ENCODE measurements at regions not wholly inside any gene's neighbourhood (a gene's known extent, or its start where the extent isn't known, plus 50 kb on each side); places are given as distances from the start of the nearest gene placed in this dataset.

- TF ChIP-seq CTCF (IDR thresholded peaks at IDR 0.05; ENCODE audit: insufficient read depth, low read length) (no peak), REST (IDR thresholded peaks at IDR 0.05; ENCODE audit: insufficient replicate concordance, low read depth) (no peak)
Measured at GRCh38 chr2:65499216-65499615, 66.8 kb upstream of the SPRED2 start.

All from HL-60 (cell line).